GM23338 (cell line): ENCODE measurements at regions not wholly inside any gene's neighbourhood (a gene's known extent, or its start where the extent isn't known, plus 50 kb on each side); places are given as distances from the start of the nearest gene placed in this dataset.

Experiments used
- ATAC-seq: fragments of 200-7000 bp; cut with Tn5 transposase; 3 replicates; pipeline ENCODE4 v1.9.1; 2020
- DNase-seq: peaks from one replicate; pipeline ENCODE4 v3.0.0-alpha.2; 2015; ENCODE audit warnings: low spot score
- H2AFZ ChIP-seq: fragments of 200-600 bp; sonication (generic); 2 replicates; pipeline ENCODE4 v1.8.0; 2016; ENCODE audit warnings: antibody characterized with exemption, mild to moderate bottlenecking, moderate library complexity
- H3F3A ChIP-seq: fragments of 200-600 bp; sonication (generic); replicated peaks from 2 replicates; pipeline ENCODE4 v1.8.0; 2017; ENCODE audit warnings: antibody characterized with exemption, mixed run types, low read depth
- H3K27ac ChIP-seq: fragments of 200-600 bp; sonication (generic); 2 replicates; pipeline ENCODE4 v1.6.1; 2016; ENCODE audit warnings: low read depth
- H3K27me3 ChIP-seq: fragments of 200-600 bp; sonication (generic); 2 replicates; pipeline ENCODE4 v1.8.0; 2016; ENCODE audit warnings: mild to moderate bottlenecking, mixed run types, moderate library complexity; ENCODE audit not compliant: insufficient read depth
- H3K36me3 ChIP-seq: fragments of 200-600 bp; sonication (generic); 2 replicates; pipeline ENCODE4 v1.8.0; 2016; ENCODE audit warnings: mild to moderate bottlenecking; ENCODE audit not compliant: insufficient read depth
- H3K4me1 ChIP-seq: fragments of 200-600 bp; sonication (generic); 2 replicates; pipeline ENCODE4 v1.8.0; 2016; ENCODE audit warnings: mild to moderate bottlenecking, moderate library complexity; ENCODE audit not compliant: insufficient read depth
- H3K4me2 ChIP-seq: fragments of 200-600 bp; sonication (generic); 2 replicates; pipeline ENCODE4 v1.7.1; 2017; ENCODE audit warnings: mixed run types
- H3K4me3 ChIP-seq: fragments of 200-600 bp; sonication (generic); 2 replicates; pipeline ENCODE4 v1.6.1; 2016; ENCODE audit warnings: mixed run types
- H3K79me2 ChIP-seq: fragments of 200-600 bp; sonication (generic); replicated peaks from 2 replicates; pipeline ENCODE4 v1.8.0; 2017; ENCODE audit warnings: mild to moderate bottlenecking; ENCODE audit not compliant: insufficient read depth
- H3K9me2 ChIP-seq: fragments of 200-600 bp; sonication (generic); 2 replicates; pipeline ENCODE4 v1.8.0; 2017; ENCODE audit not compliant: insufficient read depth
- H4K20me1 ChIP-seq: fragments of 200-600 bp; sonication (generic); replicated peaks from 2 replicates; pipeline ENCODE4 v1.8.0; 2017; ENCODE audit warnings: mild to moderate bottlenecking; ENCODE audit not compliant: insufficient read depth
- H3K27ac Mint-ChIP-seq: 2 replicates; pipeline ENCODE4 v1.8.0; 2020; ENCODE audit warnings: inconsistent platforms, mild to moderate bottlenecking, moderate library complexity, mixed read lengths
- H3K27me3 Mint-ChIP-seq: 3 replicates; pipeline ENCODE4 v1.8.0; 2022; ENCODE audit warnings: low read depth, mild to moderate bottlenecking, moderate library complexity, mixed read lengths, inconsistent platforms; ENCODE audit not compliant: insufficient read depth, poor library complexity
- H3K36me3 Mint-ChIP-seq: 3 replicates; pipeline ENCODE4 v1.8.0; 2021; ENCODE audit warnings: low read depth, mild to moderate bottlenecking, inconsistent platforms, moderate library complexity, mixed read lengths
- H3K4me1 Mint-ChIP-seq: 3 replicates; pipeline ENCODE4 v1.8.0; 2020; ENCODE audit warnings: mild to moderate bottlenecking, inconsistent platforms, mixed read lengths
- H3K4me3 Mint-ChIP-seq: 3 replicates; pipeline ENCODE4 v1.8.0; 2021; ENCODE audit warnings: moderate library complexity, mild to moderate bottlenecking, inconsistent platforms, mixed read lengths
- H3K9me3 Mint-ChIP-seq: 3 replicates; pipeline ENCODE4 v1.8.0; 2020; ENCODE audit warnings: moderate library complexity, mild to moderate bottlenecking, inconsistent platforms, mixed read lengths
- CREB1 ChIP-seq: fragments of 250-450 bp; sonication (Bioruptor Pico); IDR thresholded peaks from 2 replicates; pipeline ENCODE4 v1.5.0; 2020; ENCODE audit warnings: low read depth, mild to moderate bottlenecking, moderate library complexity
- CTCF ChIP-seq, 2 experiments: fragments of 200-600 bp in 1 of 2; sonication (generic) in 1 of 2; conservative IDR thresholded peaks; 2 replicates each; pipeline versions ENCODE4 v1.5.1 to v1.6.1; 2016 to 2017; ENCODE audit warnings: antibody characterized with exemption in 2 of 2, low read depth in 2 of 2, mild to moderate bottlenecking in 2 of 2, moderate library complexity in 1 of 2
- ETS1 ChIP-seq: IDR thresholded peaks from 2 replicates; pipeline ENCODE4 v1.6.1; 2016; ENCODE audit warnings: antibody characterized with exemption
- EZH2 ChIP-seq: fragments of 200-600 bp; sonication (generic); IDR thresholded peaks from one replicate; pipeline ENCODE4 v1.8.0; 2017; ENCODE audit warnings: antibody characterized with exemption, mild to moderate bottlenecking, low read depth; ENCODE audit not compliant: unreplicated experiment
- EZH2phosphoT487 ChIP-seq: fragments of 200-600 bp; sonication (generic); IDR thresholded peaks from one replicate; pipeline ENCODE4 v1.8.1; 2018; ENCODE audit warnings: antibody characterized with exemption; ENCODE audit not compliant: unreplicated experiment
- JUNB ChIP-seq: IDR thresholded peaks from one replicate; pipeline ENCODE4 v1.6.1; 2016; ENCODE audit warnings: antibody characterized with exemption; ENCODE audit not compliant: unreplicated experiment
- NANOG ChIP-seq: IDR thresholded peaks from 2 replicates; pipeline ENCODE4 v1.6.1; 2016; ENCODE audit warnings: antibody characterized with exemption, borderline replicate concordance
- REST ChIP-seq: IDR thresholded peaks from one replicate; pipeline ENCODE4 v1.6.1; 2018; ENCODE audit warnings: antibody characterized with exemption; ENCODE audit not compliant: unreplicated experiment
- STAT1 ChIP-seq: IDR thresholded peaks from one replicate; pipeline ENCODE4 v1.6.1; 2016; ENCODE audit warnings: antibody characterized with exemption; ENCODE audit not compliant: unreplicated experiment
- ZNF114 ChIP-seq: fragments of 250-450 bp; sonication (Bioruptor Pico); IDR thresholded peaks from 2 replicates; pipeline ENCODE4 v1.5.0; 2020; ENCODE audit warnings: mild to moderate bottlenecking, moderate library complexity
- ZNF331 ChIP-seq: fragments of 250-450 bp; sonication (Bioruptor Pico); IDR thresholded peaks from 2 replicates; pipeline ENCODE4 v1.5.0; 2020; ENCODE audit warnings: low read depth, mild to moderate bottlenecking, moderate library complexity
- ZNF462 ChIP-seq: fragments of 250-450 bp; sonication (Bioruptor Pico); IDR thresholded peaks from 2 replicates; pipeline ENCODE4 v1.5.0; 2020; ENCODE audit warnings: mild to moderate bottlenecking, moderate library complexity

GRCh38 chr6:146912730-146913685, 291.2 kb upstream of the STXBP5 start:
- H3K4me2 ChIP-seq, result no peak overlapping the region

More at GRCh38 chr6:146912730-146913685, 291.2 kb upstream of the STXBP5 start:
- Histone ChIP-seq H3K27me3 (no peaks in the 10 kb centered on the region), H3K9me2 (peaks cover 9% of the 10 kb centered on the region), H3K4me3 (no peak overlapping the region), H2AFZ (peak overlapping the region; percentile 6; the same call in 1 of the 2 replicates), H4K20me1 (no peaks in the 10 kb centered on the region), H3K79me2 (no peaks in the 10 kb centered on the region), H3K4me1 (peaks cover 15% of the 10 kb centered on the region; the same call in 1 of the 2 replicates), H3K36me3 (no peaks in the 10 kb centered on the region), H3F3A (no peaks in the 10 kb centered on the region), H3K27ac (no peak overlapping the region)
- Mint-ChIP-seq H3K27ac (peak overlapping the region; percentile 39; the same call in 1 of the 2 replicates), H3K27me3 (peaks cover 4% of the 10 kb centered on the region), H3K36me3 (no peaks in the 10 kb centered on the region), H3K4me3 (no peak overlapping the region), H3K4me1 (peaks cover 19% of the 10 kb centered on the region; the same call in 2 of the 3 replicates), H3K9me3 (no peaks in the 10 kb centered on the region)
- ATAC-seq (no peak), DNase-seq (no peak)
- no peak for TF ChIP-seq REST
- TF ChIP-seq ETS1, result no peak
- no peak for TF ChIP-seq JUNB
- no peak for TF ChIP-seq ZNF462
- TF ChIP-seq NANOG, result no peak
- TF ChIP-seq EZH2phosphoT487, result no peak
- TF ChIP-seq ZNF331, result no peak
- TF ChIP-seq CREB1 (CRISPR knock-in tag), result no peak
- no peak for TF ChIP-seq EZH2
- TF ChIP-seq CTCF (conservative IDR thresholded peaks at IDR 0.05; ENCODE audit: low read depth in 2 of 2), result no peak
- no peak for TF ChIP-seq STAT1
- no peak for TF ChIP-seq ZNF114 (CRISPR knock-in tag)
